Right lobe of liver (tissue), 6 donors: ENCODE measurements at regions not wholly inside any gene's neighbourhood (a gene's known extent, or its start where the extent isn't known, plus 50 kb on each side); places are given as distances from the start of the nearest gene placed in this dataset.

Source experiments
- ATAC-seq, 4 donors: fragments of 200-7000 bp; cut with Tn5 transposase; one replicate each; pipeline ENCODE4 v1.9.1; 2020; ENCODE audit warnings: mild to moderate bottlenecking in 4 of 4, moderate library complexity in 4 of 4
- DNase-seq, 3 donors: peaks; one replicate each; pipeline ENCODE4 v3.0.0-alpha.2; 2020
- H3K27ac ChIP-seq, 3 donors: fragments of 200-600 bp; one replicate each; pipeline ENCODE4 v1.8.0; 2022
- H3K27me3 ChIP-seq, 2 donors: fragments of 200-600 bp; one replicate each; pipeline ENCODE4 v1.8.0; 2022
- H3K36me3 ChIP-seq, 4 donors: fragments of 200-600 bp; sonication (generic) in 1 of 4; one replicate each; pipeline versions ENCODE4 v1.5.1 to v1.8.0; 2017 to 2022; ENCODE audit warnings: control low read depth in 1 of 4
- H3K4me1 ChIP-seq, 4 donors: fragments of 200-600 bp; sonication (generic) in 1 of 4; one replicate each; pipeline versions ENCODE4 v1.5.1 to v1.8.0; 2017 to 2022; ENCODE audit warnings: control low read depth in 1 of 4
- H3K4me3 ChIP-seq, 3 donors: fragments of 200-600 bp; one replicate each; pipeline ENCODE4 v1.8.0; 2022
- H3K9me3 ChIP-seq, 4 donors: fragments of 200-600 bp; sonication (generic) in 1 of 4; one replicate each; pipeline versions ENCODE4 v1.5.1 to v1.8.0; 2017 to 2022; ENCODE audit warnings: control low read depth in 1 of 4
- CTCF ChIP-seq, 4 donors: fragments of 200-600 bp in 3 of 4; fragments of 450-650 bp in 1 of 4; IDR thresholded peaks; one replicate each; pipeline versions ENCODE4 v1.5.1 to v1.8.0; 2016 to 2022; ENCODE audit warnings: antibody characterized with exemption in 4 of 4, mild to moderate bottlenecking in 2 of 4
- POLR2A ChIP-seq: fragments of 450-650 bp; IDR thresholded peaks from one replicate; pipeline ENCODE4 v1.6.1; 2017; ENCODE audit warnings: antibody characterized with exemption, mild to moderate bottlenecking
- WGBS: methylation state at CpG from one replicate; pipeline ENCODE4 v1.1.6; 2018; ENCODE audit warnings: low coverage, low lambda C conversion rate; ENCODE audit not compliant: insufficient coverage; ENCODE audit errors: missing lambda C conversion rate; 5-methylcytosine and 5-hydroxymethylcytosine counted together
- intact Hi-C, 2 donors: fragments of 100-400 bp; cut with DNase I; formaldehyde crosslinking; loops; one replicate each; pipeline versions ENCODE4 v1.11.2 to v1.14.1; 2022
- donor health status: DM: no; HTN: yes; CAD: no.
- donor health status: DM: no; HTN: no; CAD: no.
- donor health status: DM: no; HTN: no; CAD: no.
- donor health status: DM: no; HTN: yes; CAD: no.
- donor health status: DM: no; HTN: yes; CAD: no.

GRCh38 chr3:64939309-64939708 is 251.5 kb upstream of the ADAMTS9 start:
- Histone ChIP-seq H3K27ac (no peak overlapping the region), H3K9me3 (no peaks in the 10 kb centered on the region), H3K27me3 (no peaks in the 10 kb centered on the region), H3K4me1 (no peaks in the 10 kb centered on the region), H3K4me3 (no peak overlapping the region), H3K36me3 (no peaks in the 10 kb centered on the region)
- intact Hi-C loops: no loop called here
- DNase-seq (no peak), ATAC-seq (no peak)
- no peak for TF ChIP-seq POLR2A
- TF ChIP-seq CTCF (IDR thresholded peaks at IDR 0.05): no peak
- 38% methylated on average over 2 of the region's 2 CpGs for WGBS

GRCh38 chr3:64936556-64936955 is 248.8 kb upstream of the ADAMTS9 start:
- 22% methylated on average over 1 of the region's 1 CpG for WGBS
- no peak for DNase-seq
- TF ChIP-seq POLR2A (no peak), CTCF (IDR thresholded peaks at IDR 0.05) (no peak)
- no peak overlapping the region for H3K4me3 ChIP-seq
- H3K4me1 ChIP-seq: no peaks in the 10 kb centered on the region
- intact Hi-C loops: no loop called here
- H3K27ac ChIP-seq: no peak overlapping the region
- H3K27me3 ChIP-seq: no peaks in the 10 kb centered on the region
- no peak for ATAC-seq
- H3K36me3 ChIP-seq: no peaks in the 10 kb centered on the region
- H3K9me3 ChIP-seq: no peaks in the 10 kb centered on the region

GRCh38 chr3:64935971-64936370 is 248.2 kb upstream of the ADAMTS9 start:
- WGBS: 34% methylated on average over 2 of the region's 2 CpGs
- Histone ChIP-seq H3K4me3 (no peak overlapping the region), H3K9me3 (no peaks in the 10 kb centered on the region), H3K4me1 (no peaks in the 10 kb centered on the region), H3K27me3 (no peaks in the 10 kb centered on the region), H3K27ac (no peak overlapping the region), H3K36me3 (no peaks in the 10 kb centered on the region)
- ATAC-seq (no peak), DNase-seq (no peak)
- intact Hi-C loops: no loop called here
- TF ChIP-seq CTCF (IDR thresholded peaks at IDR 0.05): no peak
- TF ChIP-seq POLR2A: no peak

- intact Hi-C loops: no loop called here
- 74% methylated on average over 8 of the region's 8 CpGs for WGBS
- TF ChIP-seq CTCF (IDR thresholded peaks at IDR 0.05) (no peak), POLR2A (no peak)
- DNase-seq (no peak), ATAC-seq (no peak)
- Histone ChIP-seq H3K27me3 (no peaks in the 10 kb centered on the region), H3K4me1 (no peaks in the 10 kb centered on the region), H3K27ac (no peak overlapping the region), H3K4me3 (no peak overlapping the region), H3K9me3 (no peaks in the 10 kb centered on the region), H3K36me3 (no peaks in the 10 kb centered on the region)
Measured at GRCh38 chr3:64932666-64933342, 245.0 kb upstream of the ADAMTS9 start.
